HG03175 (cell line): ENCODE measurements at regions not wholly inside any gene's neighbourhood (a gene's known extent, or its start where the extent isn't known, plus 50 kb on each side); places are given as distances from the start of the nearest gene placed in this dataset.

Source experiments
- ATAC-seq: cut with Tn5 transposase; IDR thresholded peaks from one replicate; pipeline ENCODE4 v1.9.1; 2021; ENCODE audit warnings: mild to moderate bottlenecking, moderate library complexity; ENCODE audit not compliant: unreplicated experiment

GRCh38 chr2:18153741-18154140 lies 275.3 kb downstream of the KCNS3 start:
- no peak for ATAC-seq

GRCh38 chr2:18151237-18151636 lies 272.8 kb downstream of the KCNS3 start:
- no peak for ATAC-seq

GRCh38 chr2:18149660-18150246 lies 271.3 kb downstream of the KCNS3 start:
- ATAC-seq, result peak; percentile 79

- ATAC-seq, result no peak
Observed at GRCh38 chr2:18136881-18137475, 258.5 kb downstream of the KCNS3 start.

GRCh38 chr2:18133310-18133709 lies 254.8 kb downstream of the KCNS3 start:
- ATAC-seq, result no peak

- ATAC-seq, result no peak
Observed at GRCh38 chr2:18132697-18133096, 254.2 kb downstream of the KCNS3 start.

- ATAC-seq, result no peak
Observed at GRCh38 chr2:18131761-18132160, 253.3 kb downstream of the KCNS3 start.

- no peak for ATAC-seq
Observed at GRCh38 chr2:18129348-18129747, 250.9 kb downstream of the KCNS3 start.

- ATAC-seq, result no peak
Observed at GRCh38 chr2:18125303-18125702, 246.8 kb downstream of the KCNS3 start.

GRCh38 chr2:18124116-18124835 lies 245.8 kb downstream of the KCNS3 start:
- ATAC-seq, result no peak

GRCh38 chr2:18123577-18123976 lies 245.1 kb downstream of the KCNS3 start:
- peak; percentile 48 for ATAC-seq

GRCh38 chr2:18123211-18123570 lies 244.7 kb downstream of the KCNS3 start:
- ATAC-seq, result no peak

- no peak for ATAC-seq
Observed at GRCh38 chr2:18122544-18123210, 244.2 kb downstream of the KCNS3 start.

GRCh38 chr2:18119883-18120282 lies 241.4 kb downstream of the KCNS3 start:
- no peak for ATAC-seq

- ATAC-seq, result no peak
Observed at GRCh38 chr2:18118703-18119102, 240.2 kb downstream of the KCNS3 start.

- peak; percentile 90 for ATAC-seq
Observed at GRCh38 chr2:18117592-18117991, 239.1 kb downstream of the KCNS3 start.

GRCh38 chr2:18110222-18110621 lies 231.8 kb downstream of the KCNS3 start:
- ATAC-seq, result no peak

- ATAC-seq, result no peak
Observed at GRCh38 chr2:18106841-18107240, 228.4 kb downstream of the KCNS3 start.

GRCh38 chr2:18105929-18106328 lies 227.5 kb downstream of the KCNS3 start:
- no peak for ATAC-seq

- ATAC-seq, result no peak
Observed at GRCh38 chr2:18104595-18105224, 226.2 kb downstream of the KCNS3 start.

GRCh38 chr2:18096836-18097405 lies 218.5 kb downstream of the KCNS3 start:
- no peak for ATAC-seq
